Common myeloid progenitor, CD34-positive (primary cell): ENCODE measurements at regions not wholly inside any gene's neighbourhood (a gene's known extent, or its start where the extent isn't known, plus 50 kb on each side); places are given as distances from the start of the nearest gene placed in this dataset.

Experiments
- CTCF ChIA-PET: fragments of 350-600 bp; sonication (Branson Sonifier 250); formaldehyde crosslinking; loops from one replicate; lab custom pipeline; 2021; ENCODE audit warnings: antibody characterized with exemption; lab: Charles Lee
- POLR2A ChIA-PET: fragments of 350-600 bp; sonication (Branson Sonifier 250); formaldehyde crosslinking; loops from one replicate; lab custom pipeline; 2021; ENCODE audit warnings: antibody characterized with exemption; lab: Charles Lee
- DNase-seq, 3 donors: peaks; one replicate each; pipeline versions ENCODE4 v3.0.0 to v3.0.0-alpha.2; 2013
- H3K27ac ChIP-seq, 2 experiments: 1 replicate in 1 of 2; 2 replicates in 1 of 2; pipeline ENCODE4 v1.7.0; 2013; ENCODE audit warnings: inconsistent platforms in 2 of 2, low read length in 2 of 2, mild to moderate bottlenecking in 2 of 2, low read depth in 1 of 2, moderate library complexity in 1 of 2; ENCODE audit not compliant: severe bottlenecking in 2 of 2, insufficient read depth in 1 of 2, poor library complexity in 1 of 2
- H3K27me3 ChIP-seq, 5 experiments: replicated peaks in 2 of 5; 1 replicate in 3 of 5; 2 replicates in 2 of 5; pipeline versions ENCODE4 v1.6.1 to v1.7.0; 2013; ENCODE audit warnings: low read length in 4 of 5, mild to moderate bottlenecking in 2 of 5, moderate library complexity in 2 of 5, inconsistent platforms in 1 of 5; ENCODE audit not compliant: insufficient read depth in 5 of 5, control insufficient read depth in 4 of 5
- H3K36me3 ChIP-seq, 4 experiments: 1 replicate in 2 of 4; 2 replicates in 2 of 4; pipeline versions ENCODE4 v1.6.1 to v1.7.0; 2013; ENCODE audit warnings: low read length in 3 of 4, control low read depth in 1 of 4, mild to moderate bottlenecking in 1 of 4; ENCODE audit not compliant: control insufficient read depth in 4 of 4, insufficient read depth in 4 of 4
- H3K4me1 ChIP-seq, 4 experiments: 1 replicate in 3 of 4; 2 replicates in 1 of 4; pipeline versions ENCODE4 v1.6.1 to v1.7.1; 2013; ENCODE audit warnings: low read length in 3 of 4, mild to moderate bottlenecking in 3 of 4, control low read depth in 1 of 4, inconsistent platforms in 1 of 4, moderate library complexity in 1 of 4; ENCODE audit not compliant: control insufficient read depth in 4 of 4, insufficient read depth in 4 of 4; ENCODE audit errors: control extremely low read depth in 1 of 4
- H3K4me3 ChIP-seq, 7 experiments: 1 replicate in 4 of 7; 2 replicates in 3 of 7; pipeline versions ENCODE4 v1.5.1 to v1.7.0; 2013; ENCODE audit warnings: mild to moderate bottlenecking in 7 of 7, low read length in 6 of 7, moderate library complexity in 6 of 7, inconsistent platforms in 2 of 7, low read depth in 2 of 7, control low read depth in 1 of 7; ENCODE audit not compliant: insufficient read depth in 4 of 7, control insufficient read depth in 1 of 7; ENCODE audit errors: extremely low read depth in 1 of 7
- H3K9me3 ChIP-seq, 5 experiments: 1 replicate in 4 of 5; 2 replicates in 1 of 5; pipeline versions ENCODE4 v1.6.1 to v1.7.1; 2013; ENCODE audit warnings: low read length in 4 of 5, mild to moderate bottlenecking in 2 of 5, inconsistent platforms in 1 of 5, low read depth in 1 of 5, moderate library complexity in 1 of 5; ENCODE audit not compliant: control insufficient read depth in 4 of 5, insufficient read depth in 2 of 5; ENCODE audit errors: control extremely low read depth in 1 of 5
- WGBS: methylation state at CpG from one replicate; pipeline ENCODE4 v1.1.5; 2013; ENCODE audit not compliant: insufficient coverage; 5-methylcytosine and 5-hydroxymethylcytosine counted together

DNA sequence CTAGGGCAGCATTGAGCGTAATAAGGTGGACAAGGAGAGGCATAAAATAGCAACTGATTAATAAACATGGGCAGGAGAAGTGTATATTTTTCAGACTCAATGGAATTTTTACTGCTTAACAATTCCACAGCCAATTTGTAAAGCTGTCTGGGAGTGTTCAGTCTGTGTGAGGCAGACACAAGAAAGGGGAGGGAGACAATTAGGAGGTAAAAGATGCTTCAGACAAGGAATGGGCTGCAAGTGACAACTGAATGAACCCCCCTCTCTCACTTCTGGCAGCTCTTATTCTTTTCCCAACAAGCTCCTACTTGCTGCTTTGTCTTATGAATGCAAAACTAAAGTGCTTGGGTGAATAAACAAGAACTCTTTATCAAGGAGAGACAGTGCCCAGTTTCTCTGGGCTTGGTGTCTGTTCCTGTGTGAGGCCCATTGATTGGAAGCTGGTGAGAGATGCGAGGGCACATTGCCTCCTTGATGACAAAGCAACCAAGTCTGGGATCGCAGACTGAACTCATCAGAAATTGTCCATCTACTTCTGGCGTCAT lies 575.3 kb downstream of the RNF144B start:
- 96% methylated on average over 3 of the region's 4 CpGs for WGBS
- H3K27ac ChIP-seq = no peak overlapping the region
- H3K9me3 ChIP-seq = no peaks in the 10 kb centered on the region
- CTCF ChIA-PET = interaction anchor here (1.7 kb wide), 1 partner anchor 28 kb away, joined by 4 read pairs; no protein-coding TSS in a partner anchor
- DNase-seq = no peak
- H3K4me1 ChIP-seq = no peaks in the 10 kb centered on the region
- no peaks in the 10 kb centered on the region for H3K36me3 ChIP-seq
- POLR2A ChIA-PET = no interaction called here
- no peak overlapping the region for H3K4me3 ChIP-seq
- H3K27me3 ChIP-seq = peaks cover 0 to 2% (median 0%) of the 10 kb centered on the region in 5 experiments

DNA sequence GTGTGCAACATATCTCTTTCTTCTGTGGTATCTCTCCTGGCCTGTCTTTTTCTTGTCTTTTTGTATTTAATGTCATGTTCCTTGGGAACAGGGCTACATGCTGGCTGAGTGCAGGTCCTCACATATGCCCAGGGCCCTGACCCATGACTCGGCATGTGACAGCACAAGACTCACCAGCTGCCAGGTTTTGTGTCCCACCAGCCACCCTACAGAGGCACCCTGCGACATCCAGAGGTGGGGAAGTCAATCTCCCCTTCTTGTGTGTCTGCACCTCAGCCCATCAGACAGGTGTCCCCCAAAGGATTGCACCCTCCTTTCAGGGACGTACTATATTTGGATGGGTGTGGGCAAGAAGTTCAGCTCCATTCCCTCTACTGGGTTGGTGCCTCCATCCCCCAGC lies 576.3 kb downstream of the RNF144B start:
- CTCF ChIA-PET = no interaction called here
- POLR2A ChIA-PET = no interaction called here
- H3K4me3 ChIP-seq = no peak overlapping the region
- H3K27ac ChIP-seq = no peak overlapping the region
- 100% methylated on average over 2 of the region's 3 CpGs for WGBS
- H3K9me3 ChIP-seq = no peaks in the 10 kb centered on the region
- no peaks in the 10 kb centered on the region for H3K4me1 ChIP-seq
- DNase-seq = no peak
- no peaks in the 10 kb centered on the region for H3K27me3 ChIP-seq
- H3K36me3 ChIP-seq = no peaks in the 10 kb centered on the region

DNA sequence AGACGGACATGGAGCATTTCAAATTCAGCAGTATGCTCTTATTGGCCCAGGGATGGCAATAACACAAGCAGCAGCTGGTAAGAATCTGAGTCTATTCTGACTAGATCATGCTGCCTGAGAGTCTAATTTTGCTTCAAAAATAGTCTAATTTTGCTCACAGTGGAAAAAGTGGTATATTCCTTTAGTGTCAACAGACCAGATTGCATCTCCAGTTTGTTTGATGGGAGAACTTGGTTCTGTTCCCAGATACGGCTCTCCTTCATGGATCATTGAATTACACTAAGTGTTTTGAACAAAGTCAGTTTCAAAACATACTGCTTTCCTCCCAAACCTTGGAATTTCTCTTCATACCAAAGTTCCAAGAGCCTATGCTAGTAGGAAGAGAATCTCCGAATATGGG lies 586.1 kb downstream of the RNF144B start:
- Histone ChIP-seq H3K27ac (no peak overlapping the region), H3K4me1 (no peaks in the 10 kb centered on the region), H3K4me3 (no peak overlapping the region), H3K36me3 (no peaks in the 10 kb centered on the region), H3K9me3 (no peaks in the 10 kb centered on the region), H3K27me3 (no peaks in the 10 kb centered on the region)
- POLR2A ChIA-PET = no interaction called here
- WGBS = 100% methylated on average over 2 of the region's 3 CpGs
- CTCF ChIA-PET = no interaction called here
- no peak for DNase-seq

DNA sequence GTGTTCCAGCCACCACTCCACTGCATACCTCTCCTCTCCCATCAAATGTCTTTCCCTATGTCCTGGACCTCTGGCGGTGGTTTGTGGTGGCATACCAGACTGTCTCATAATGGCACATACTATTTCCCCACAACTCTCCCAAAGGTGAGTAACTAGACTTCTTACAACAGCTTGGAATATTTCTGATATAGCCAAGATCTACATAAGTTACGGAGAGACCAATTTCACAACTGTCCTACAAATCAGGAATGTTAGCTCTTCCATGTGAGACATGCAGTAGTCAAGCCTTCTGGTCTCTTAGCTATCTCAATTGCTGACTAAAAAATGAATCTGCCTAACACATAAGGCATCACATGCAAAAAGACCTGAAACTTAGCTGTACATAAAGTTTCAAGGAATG lies 588.9 kb downstream of the RNF144B start:
- CTCF ChIA-PET = interaction anchor here (0.8 kb wide), 1 partner anchor 14 kb away, joined by 3 read pairs; no protein-coding TSS in a partner anchor

DNA sequence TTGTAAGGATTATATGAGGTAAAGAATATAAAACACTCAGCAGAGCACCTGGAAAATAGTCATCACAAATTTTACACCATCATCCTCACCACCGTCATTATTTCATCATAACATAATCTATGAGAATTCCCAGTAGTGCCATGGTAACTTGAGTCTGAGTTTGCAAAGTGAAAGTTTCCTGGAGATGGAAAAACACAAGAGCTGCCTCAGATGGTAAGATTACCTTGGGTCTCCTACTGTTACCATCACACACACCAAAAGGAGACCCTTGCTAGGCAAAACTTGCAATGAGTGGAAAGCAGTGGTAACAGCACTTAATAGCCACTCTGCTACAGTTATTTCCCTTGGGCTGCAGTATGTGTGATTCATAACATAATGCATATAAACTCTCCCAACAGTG lies 589.8 kb downstream of the RNF144B start:
- Histone ChIP-seq H3K4me1 (no peaks in the 10 kb centered on the region), H3K9me3 (peaks cover 0 to 1% (median 0%) of the 10 kb centered on the region in 5 experiments), H3K27me3 (peaks cover 0 to 3% (median 0%) of the 10 kb centered on the region in 5 experiments), H3K36me3 (no peaks in the 10 kb centered on the region), H3K4me3 (no peak overlapping the region), H3K27ac (no peak overlapping the region)
- no peak for DNase-seq
- CTCF ChIA-PET = interaction anchor here (0.8 kb wide), 1 partner anchor 13 kb away, joined by 3 read pairs; no protein-coding TSS in a partner anchor
- WGBS = no CpG with 5 or more reads among the region's 1 CpG
- POLR2A ChIA-PET = no interaction called here

More for the DNA sequence above, 588.9 kb downstream of the RNF144B start:
- POLR2A ChIA-PET = no interaction called here
- Histone ChIP-seq H3K4me3 (no peak overlapping the region), H3K4me1 (no peaks in the 10 kb centered on the region), H3K27ac (no peak overlapping the region), H3K27me3 (no peaks in the 10 kb centered on the region), H3K36me3 (no peaks in the 10 kb centered on the region), H3K9me3 (peaks cover 0 to 1% (median 0%) of the 10 kb centered on the region in 5 experiments)
- no peak for DNase-seq
- WGBS = 100% methylated on average over 2 of the region's 2 CpGs

DNA sequence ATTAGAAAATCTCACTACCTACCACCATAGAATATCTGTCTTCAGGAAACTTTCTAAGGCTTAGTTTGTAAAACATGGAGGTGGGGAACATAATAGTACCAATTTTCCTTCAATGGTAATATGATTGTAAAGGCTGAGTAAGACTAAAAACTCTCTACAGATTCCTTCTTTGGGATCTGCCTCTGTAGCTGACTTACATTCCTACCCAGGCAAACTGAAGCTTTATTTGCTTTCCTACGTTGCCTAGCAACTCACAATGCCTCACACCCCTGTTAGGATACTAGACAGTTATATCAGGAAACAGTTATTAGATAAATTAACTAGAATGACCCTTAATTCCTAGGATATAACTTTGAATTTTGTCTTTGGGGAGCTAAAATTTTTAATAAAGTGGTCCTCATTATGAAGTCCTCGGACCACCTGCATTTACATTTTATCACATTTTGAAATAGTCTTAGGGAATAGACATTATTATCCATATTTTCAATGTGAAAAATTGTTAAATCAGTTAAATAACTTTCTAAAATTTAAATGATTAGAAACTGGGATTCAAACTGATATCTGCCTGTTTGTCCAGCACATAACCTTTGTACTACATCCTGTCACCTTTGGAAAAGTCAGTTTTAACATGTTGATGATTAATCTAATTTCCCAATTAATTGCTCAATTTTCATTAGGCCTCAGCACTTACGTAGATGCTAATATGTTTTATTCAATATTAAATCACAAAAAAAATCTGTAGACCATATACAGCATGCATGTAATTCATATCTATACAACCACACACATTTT lies 591.4 kb downstream of the RNF144B start:
- Histone ChIP-seq H3K27me3 (peaks cover 0 to 5% (median 0%) of the 10 kb centered on the region in 5 experiments), H3K4me3 (no peak overlapping the region), H3K4me1 (no peaks in the 10 kb centered on the region), H3K36me3 (no peaks in the 10 kb centered on the region), H3K27ac (no peak overlapping the region), H3K9me3 (peaks cover 0 to 1% (median 0%) of the 10 kb centered on the region in 5 experiments)
- peak in 1 of 3 donors; percentile 4 for DNase-seq
- POLR2A ChIA-PET = interaction anchor here (0.7 kb wide), 1 partner anchor 303 kb away, joined by 3 read pairs; no protein-coding TSS in a partner anchor
- CTCF ChIA-PET = no interaction called here
- no CpG with 5 or more reads among the region's 3 CpGs for WGBS

DNA sequence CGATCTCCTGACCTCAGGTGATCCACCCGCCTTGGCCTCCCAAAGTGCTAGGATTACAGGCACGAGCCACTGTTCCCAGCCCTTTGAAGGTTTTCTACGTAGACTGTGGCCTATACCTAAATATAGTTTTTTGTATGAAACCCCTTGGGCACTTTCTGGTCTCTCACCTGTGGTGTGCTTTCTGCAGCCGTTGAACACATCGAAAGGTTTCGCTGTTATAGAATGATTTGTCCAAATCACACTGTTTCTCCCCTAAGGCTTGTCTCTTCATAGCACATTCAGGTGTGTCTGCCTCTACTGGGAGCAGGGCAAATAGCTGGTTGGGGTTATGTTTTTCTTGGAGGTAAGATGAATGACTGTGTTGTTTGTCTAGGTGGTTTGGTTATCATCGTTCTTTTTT lies 597.9 kb downstream of the RNF144B start:
- no peak for DNase-seq
- H3K4me3 ChIP-seq = no peak overlapping the region
- no peak overlapping the region for H3K27ac ChIP-seq
- CTCF ChIA-PET = no interaction called here
- H3K9me3 ChIP-seq = no peaks in the 10 kb centered on the region
- POLR2A ChIA-PET = no interaction called here
- peaks cover 0 to 5% (median 2%) of the 10 kb centered on the region in 5 experiments for H3K27me3 ChIP-seq
- 96% methylated on average over 7 of the region's 8 CpGs for WGBS
- no peaks in the 10 kb centered on the region for H3K36me3 ChIP-seq
- peaks cover 0 to 4% (median 0%) of the 10 kb centered on the region in 4 experiments for H3K4me1 ChIP-seq
